ENCODE measurements at regions not wholly inside any gene's neighbourhood (a gene's known extent, or its start where the extent isn't known, plus 50 kb on each side); places are given as distances from the start of the nearest gene placed in this dataset.
A peak's percentile ranks its signal among the peaks of the same experiment; 100 is the strongest.

DNA sequence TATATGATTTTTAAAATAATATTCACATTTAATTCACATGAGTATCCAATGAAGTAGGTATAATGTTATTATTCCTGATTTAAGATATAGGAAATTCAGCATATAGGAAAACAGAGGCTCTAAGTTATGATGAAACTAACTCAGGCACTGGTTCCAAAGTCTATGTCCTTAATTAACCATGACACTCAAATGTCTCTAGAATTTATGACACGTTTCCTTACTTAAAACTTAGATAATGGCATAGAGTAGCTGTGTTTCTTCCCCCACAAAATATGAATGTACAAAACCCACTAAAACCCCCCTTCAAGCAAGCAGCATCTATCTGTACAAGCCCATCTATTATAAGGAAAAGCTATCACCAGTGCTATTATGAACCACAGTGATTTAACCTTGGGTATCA lies 72.9 kb upstream of the CDK1 start:
- intact Hi-C loops (cut with DNase I, micrococcal nuclease), result no loop called here
- Histone ChIP-seq H3K36me3 (ENCODE audit: low read depth) (no peaks in the 10 kb centered on the region), H3K4me3 (no peak overlapping the region), H3K4me1 (ENCODE audit: low read depth) (no peaks in the 10 kb centered on the region), H3K9me3 (no peaks in the 10 kb centered on the region)
- no peak for DNase-seq
- TF ChIP-seq, protein P1, sequence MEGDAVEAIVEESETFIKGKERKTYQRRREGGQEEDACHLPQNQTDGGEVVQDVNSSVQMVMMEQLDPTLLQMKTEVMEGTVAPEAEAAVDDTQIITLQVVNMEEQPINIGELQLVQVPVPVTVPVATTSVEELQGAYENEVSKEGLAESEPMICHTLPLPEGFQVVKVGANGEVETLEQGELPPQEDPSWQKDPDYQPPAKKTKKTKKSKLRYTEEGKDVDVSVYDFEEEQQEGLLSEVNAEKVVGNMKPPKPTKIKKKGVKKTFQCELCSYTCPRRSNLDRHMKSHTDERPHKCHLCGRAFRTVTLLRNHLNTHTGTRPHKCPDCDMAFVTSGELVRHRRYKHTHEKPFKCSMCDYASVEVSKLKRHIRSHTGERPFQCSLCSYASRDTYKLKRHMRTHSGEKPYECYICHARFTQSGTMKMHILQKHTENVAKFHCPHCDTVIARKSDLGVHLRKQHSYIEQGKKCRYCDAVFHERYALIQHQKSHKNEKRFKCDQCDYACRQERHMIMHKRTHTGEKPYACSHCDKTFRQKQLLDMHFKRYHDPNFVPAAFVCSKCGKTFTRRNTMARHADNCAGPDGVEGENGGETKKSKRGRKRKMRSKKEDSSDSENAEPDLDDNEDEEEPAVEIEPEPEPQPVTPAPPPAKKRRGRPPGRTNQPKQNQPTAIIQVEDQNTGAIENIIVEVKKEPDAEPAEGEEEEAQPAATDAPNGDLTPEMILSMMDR (IDR thresholded peaks at IDR 0.05), result no peak
- no peak for ATAC-seq

DNA sequence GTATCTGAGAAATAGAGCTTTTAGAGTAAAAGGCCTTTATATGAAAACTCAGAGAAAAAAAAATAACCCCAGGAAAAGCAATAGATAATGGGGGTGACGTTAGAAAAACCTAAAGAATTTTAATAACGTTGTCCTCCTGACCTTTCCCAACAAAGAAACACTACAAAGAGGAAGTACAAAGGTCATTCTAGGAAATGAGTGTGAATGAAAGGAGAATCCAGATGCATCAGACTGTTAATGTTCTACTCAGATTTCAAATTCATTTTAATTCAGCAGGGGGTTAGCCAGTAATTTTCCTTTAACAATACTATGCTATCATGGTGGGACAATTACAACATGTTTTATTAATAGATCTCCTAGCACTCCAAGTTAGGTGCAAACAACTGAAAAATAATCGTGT lies 73.8 kb upstream of the CDK1 start:
- TF ChIP-seq, protein P1 (IDR thresholded peaks at IDR 0.05), result no peak
- intact Hi-C loops (cut with DNase I, micrococcal nuclease), result no loop called here
- H3K9me3 ChIP-seq, result no peaks in the 10 kb centered on the region
- no peak overlapping the region for H3K4me3 ChIP-seq
- no peaks in the 10 kb centered on the region for H3K4me1 ChIP-seq (ENCODE audit: low read depth)
- ATAC-seq (peak; percentile 76), DNase-seq (no peak)
- H3K36me3 ChIP-seq (ENCODE audit: low read depth), result no peaks in the 10 kb centered on the region

DNA sequence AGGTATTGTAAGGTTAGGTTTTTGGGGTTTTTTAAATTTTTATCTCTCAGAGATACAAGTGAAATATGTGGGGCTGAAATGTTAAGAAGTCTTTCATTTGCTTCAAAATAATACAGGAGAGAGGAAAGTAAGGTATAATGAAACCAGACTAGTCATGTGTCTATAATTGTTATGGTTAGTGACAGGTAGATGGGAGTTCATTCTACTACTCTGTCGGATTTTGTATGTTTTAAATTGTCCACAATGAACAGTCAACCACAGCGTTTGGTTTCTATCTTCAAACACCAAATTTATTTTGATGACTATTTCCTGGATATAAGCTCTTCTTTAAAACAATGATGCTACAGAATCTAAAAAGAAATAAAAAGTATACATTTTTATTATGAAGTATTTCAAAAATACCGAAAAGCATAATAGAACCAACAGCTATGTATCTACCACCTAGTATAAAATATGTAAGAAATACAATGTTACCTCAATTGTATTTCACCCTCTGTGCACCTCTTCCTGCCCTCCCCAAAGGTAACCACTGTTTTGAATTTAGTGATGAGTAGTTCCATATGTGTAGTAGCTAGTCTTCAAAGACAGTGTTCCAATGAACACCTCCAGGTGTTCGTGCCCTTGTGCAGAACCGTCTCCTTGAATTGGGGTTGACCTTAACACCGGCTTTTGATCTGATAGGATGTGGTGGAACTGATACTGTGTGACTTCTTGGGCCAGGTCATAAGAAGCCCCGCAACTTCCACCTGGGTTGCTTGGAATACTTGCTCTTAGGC lies 74.8 kb upstream of the CDK1 start:
- H3K9me3 ChIP-seq, result no peaks in the 10 kb centered on the region
- TF ChIP-seq, protein P1 (IDR thresholded peaks at IDR 0.05), result no peak
- intact Hi-C loops (cut with DNase I, micrococcal nuclease), result no loop called here
- ATAC-seq, result no peak
- H3K4me3 ChIP-seq, result no peak overlapping the region
- no peak for DNase-seq
- H3K4me1 ChIP-seq (ENCODE audit: low read depth), result no peaks in the 10 kb centered on the region
- no peaks in the 10 kb centered on the region for H3K36me3 ChIP-seq (ENCODE audit: low read depth)

DNA sequence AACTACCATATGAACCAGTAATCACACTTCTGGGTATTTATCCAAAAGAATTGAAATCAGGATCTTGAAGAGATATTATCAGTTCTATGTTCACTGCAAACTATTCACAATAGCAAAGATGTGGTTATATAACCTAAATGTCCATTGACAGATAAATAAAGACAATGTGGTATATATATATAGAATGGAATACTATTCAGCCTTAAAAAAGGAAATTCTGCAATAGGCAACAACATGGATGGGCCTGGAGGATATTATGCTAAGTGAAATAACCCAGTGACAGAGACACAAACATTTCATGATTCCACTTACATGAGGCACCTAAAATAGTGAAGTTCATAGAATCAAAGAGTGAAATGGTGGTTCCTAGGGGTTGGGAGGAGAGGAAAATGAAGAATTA lies 90.6 kb upstream of the CDK1 start:
- DNase-seq, result no peak
- H3K4me3 ChIP-seq, result no peak overlapping the region
- TF ChIP-seq, protein P1 (IDR thresholded peaks at IDR 0.05), result no peak
- H3K4me1 ChIP-seq (ENCODE audit: low read depth), result no peaks in the 10 kb centered on the region
- H3K9me3 ChIP-seq, result no peaks in the 10 kb centered on the region
- ATAC-seq, result no peak
- H3K36me3 ChIP-seq (ENCODE audit: low read depth), result no peaks in the 10 kb centered on the region
- intact Hi-C loops (cut with DNase I, micrococcal nuclease), result no loop called here

DNA sequence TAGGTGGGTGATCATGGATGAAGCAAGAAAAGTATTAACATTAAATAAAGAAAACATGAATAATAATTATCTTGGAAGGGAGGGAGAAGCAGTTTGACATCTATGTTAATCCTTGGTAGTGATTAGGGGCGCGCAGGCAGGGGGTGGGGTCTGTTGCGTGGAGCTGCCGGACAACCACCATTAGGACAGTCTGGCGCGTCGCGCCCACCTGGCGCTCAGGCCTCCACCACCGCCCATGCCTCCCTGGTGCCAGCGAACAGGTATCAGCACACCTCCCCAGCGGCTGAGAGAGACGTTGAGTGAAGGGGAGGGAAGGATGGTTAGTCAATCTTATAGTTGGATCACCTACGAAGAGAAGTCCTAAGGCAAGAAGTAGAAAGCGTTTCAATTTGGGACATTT lies 94.2 kb upstream of the CDK1 start:
- H3K4me3 ChIP-seq, result no peak overlapping the region
- intact Hi-C loops (cut with DNase I, micrococcal nuclease), result no loop called here
- TF ChIP-seq, protein P1 (IDR thresholded peaks at IDR 0.05), result no peak
- no peaks in the 10 kb centered on the region for H3K4me1 ChIP-seq (ENCODE audit: low read depth)
- H3K9me3 ChIP-seq, result no peaks in the 10 kb centered on the region
- ATAC-seq (no peak), DNase-seq (no peak)
- H3K36me3 ChIP-seq (ENCODE audit: low read depth), result no peaks in the 10 kb centered on the region

DNA sequence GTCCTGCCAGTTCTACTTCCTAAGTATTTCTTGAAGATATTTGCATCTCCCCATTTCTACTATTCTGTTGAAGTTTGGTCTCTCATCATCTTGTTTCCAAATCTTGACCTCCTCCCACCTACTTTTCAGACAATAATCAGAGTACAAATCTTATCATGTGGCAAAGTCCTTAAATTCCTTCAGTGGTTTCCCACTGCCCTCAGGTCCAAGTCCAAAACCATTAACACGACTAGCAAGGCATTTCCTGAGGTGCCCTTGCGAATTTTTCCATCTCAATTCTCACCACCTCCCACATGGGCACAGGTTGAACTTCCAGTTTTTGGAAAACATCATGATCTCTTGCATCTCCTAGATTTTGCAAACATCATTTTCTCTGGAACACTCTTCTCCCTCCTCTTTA lies 97.2 kb upstream of the CDK1 start:
- Histone ChIP-seq H3K4me3 (no peak overlapping the region), H3K9me3 (no peaks in the 10 kb centered on the region), H3K4me1 (ENCODE audit: low read depth) (no peaks in the 10 kb centered on the region), H3K36me3 (ENCODE audit: low read depth) (no peaks in the 10 kb centered on the region)
- no peak for DNase-seq
- intact Hi-C loops (cut with DNase I, micrococcal nuclease), result no loop called here
- ATAC-seq, result no peak
- TF ChIP-seq, protein P1 (IDR thresholded peaks at IDR 0.05), result no peak

Measured in mucosa of descending colon (tissue), 3 donors.